ENCODE measurements at regions not wholly inside any gene's neighbourhood (a gene's known extent, or its start where the extent isn't known, plus 50 kb on each side); places are given as distances from the start of the nearest gene placed in this dataset.
A peak's percentile ranks its signal among the peaks of the same experiment; 100 is the strongest.

DNA sequence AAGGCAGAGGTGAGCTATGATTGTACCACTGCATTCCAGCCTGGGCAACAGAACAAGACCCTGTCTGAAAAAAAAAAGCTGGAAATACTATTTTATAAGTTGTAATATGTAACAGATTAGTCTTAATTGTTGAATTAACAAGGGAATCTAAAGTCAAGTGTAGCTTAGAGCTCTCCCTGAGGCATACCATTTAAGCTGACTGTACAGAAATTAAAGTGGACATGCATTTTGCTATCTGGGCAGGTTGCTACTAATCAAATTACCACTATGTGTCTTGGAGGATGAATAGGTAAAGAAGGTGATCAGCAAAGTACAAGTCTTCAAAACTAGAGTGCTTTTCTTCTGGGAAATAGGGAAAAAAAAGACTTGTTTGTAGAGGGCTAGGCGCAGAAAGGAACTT lies 205.3 kb upstream of the JADE1 start:
- Histone ChIP-seq H4K91ac (ENCODE audit: insufficient read depth, low read depth, low read length) (no peak overlapping the region), H3K9me1 (ENCODE audit: insufficient read depth, low read length) (peaks cover 19% of the 10 kb centered on the region), H3K27ac (ENCODE audit: insufficient read depth, low read length) (no peak overlapping the region), H2BK20ac (ENCODE audit: low read depth, low read length) (no peak overlapping the region), H4K5ac (ENCODE audit: low read depth, low read length) (no peak overlapping the region), H3K56ac (ENCODE audit: extremely low read depth, insufficient read depth, low read length) (no peak overlapping the region), H3K18ac (ENCODE audit: low read depth, low read length) (no peak overlapping the region), H2AK9ac (replicated peaks; ENCODE audit: low read depth, low read length, poor library complexity) (no peak overlapping the region), H2BK15ac (ENCODE audit: low read depth, low read length) (no peak overlapping the region), H3K79me1 (ENCODE audit: low read depth in 1 of 2, low read length in 2 of 2) (no peaks in the 10 kb centered on the region), H3K27me3 (ENCODE audit: control insufficient read depth, insufficient read depth, low read length) (no peaks in the 10 kb centered on the region), H3K14ac (replicated peaks; ENCODE audit: low read depth, low read length) (no peak overlapping the region), H3K23ac (ENCODE audit: low read depth, low read length) (no peak overlapping the region), H3K4me3 (ENCODE audit: insufficient read depth, low read depth, low read length) (no peak overlapping the region), H3K9ac (ENCODE audit: low read depth, low read length) (no peak overlapping the region), H2BK120ac (ENCODE audit: low read depth, low read length) (no peak overlapping the region), H3K4me2 (ENCODE audit: low read depth, low read length) (no peak overlapping the region), H3K36me3 (ENCODE audit: control insufficient read depth, insufficient read depth, low read length) (no peaks in the 10 kb centered on the region), H2AFZ (replicated peaks; ENCODE audit: low read length, poor library complexity) (no peak overlapping the region), H2AK5ac (ENCODE audit: low read depth, low read length) (0 out of 2 replicates have a peak overlapping the region, but pooled peaks have one; percentile 28), H3K4me1 (ENCODE audit: control insufficient read depth, insufficient read depth, low read length) (peaks cover 17% of the 10 kb centered on the region), H3K9me3 (ENCODE audit: control insufficient read depth, insufficient read depth, low read length) (no peaks in the 10 kb centered on the region), H3K4ac (ENCODE audit: low read depth, low read length) (0 out of 2 replicates have a peak overlapping the region, but pooled peaks have one; percentile 27), H2BK5ac (ENCODE audit: low read depth, low read length, poor library complexity, severe bottlenecking) (no peak overlapping the region), H4K20me1 (ENCODE audit: insufficient read depth, low read length) (no peaks in the 10 kb centered on the region), H4K8ac (ENCODE audit: low read depth in 2 of 2, low read length in 2 of 2) (no peak overlapping the region)
- in situ Hi-C loops (cut with MboI; ENCODE audit: low sequenced_read_pairs): no loop called here
- BruUV-seq (replicated peaks): no TSS peak
- ATAC-seq (ENCODE audit: low read depth) (no peak), DNase-seq (no peak)
- intact Hi-C loops (cut with micrococcal nuclease): no loop called here
- TF ChIP-seq RCOR1 (IDR thresholded peaks at IDR 0.05; ENCODE audit: insufficient replicate concordance, low read length) (no peak), MAFK (IDR thresholded peaks at IDR 0.05; ENCODE audit: low read depth, low read length) (peak; percentile 72)
- CTCF ChIA-PET: interaction anchor here (0.7 kb wide), 1 partner anchor 224 kb away, joined by 3 read pairs; no protein-coding TSS in a partner anchor
- POLR2A ChIA-PET (ENCODE audit: unreplicated experiment): no interaction called here
- 100% methylated on average over 1 of the region's 1 CpG; no CpG with 5 or more reads in 1 of the 2 experiments for WGBS, 2 experiments (ENCODE audit: extremely low coverage in 2 of 2, insufficient read length in 1 of 2)
- dilution Hi-C loops (cut with HindIII; ENCODE audit: low sequenced_read_pairs, unreplicated experiment): no loop called here

Measured in IMR-90 (cell line).